Psoas muscle (tissue), 7 donors: ENCODE measurements at regions not wholly inside any gene's neighbourhood (a gene's known extent, or its start where the extent isn't known, plus 50 kb on each side); places are given as distances from the start of the nearest gene placed in this dataset.

ENCODE experiments used
- ATAC-seq, 4 donors: fragments of 200-7000 bp; cut with Tn5 transposase; one replicate each; pipeline ENCODE4 v1.9.1; 2020; ENCODE audit warnings: moderate library complexity in 3 of 4, mild to moderate bottlenecking in 2 of 4
- DNase-seq, 2 donors: peaks; one replicate each; pipeline ENCODE4 v3.0.0-alpha.2; 2020
- H3K27ac ChIP-seq: fragments of 200-600 bp; one replicate; pipeline ENCODE4 v1.8.0; 2022
- H3K27me3 ChIP-seq, 3 donors: fragments of 200-600 bp in 1 of 3; one replicate each; pipeline versions ENCODE4 v1.6.1 to v1.8.0; 2013 to 2022; ENCODE audit warnings: low read length in 2 of 3, mild to moderate bottlenecking in 2 of 3, moderate library complexity in 1 of 3; ENCODE audit not compliant: insufficient read depth in 3 of 3
- H3K36me3 ChIP-seq, 2 donors: fragments of 200-600 bp in 1 of 2; one replicate each; pipeline versions ENCODE4 v1.6.1 to v1.8.0; 2013 to 2022; ENCODE audit warnings: low read depth in 1 of 2, mild to moderate bottlenecking in 1 of 2, moderate library complexity in 1 of 2; ENCODE audit not compliant: insufficient read depth in 1 of 2
- H3K4me1 ChIP-seq: fragments of 200-600 bp; one replicate; pipeline ENCODE4 v1.8.0; 2022
- H3K4me3 ChIP-seq: fragments of 200-600 bp; one replicate; pipeline ENCODE4 v1.8.0; 2022; ENCODE audit warnings: mild to moderate bottlenecking
- H3K9me3 ChIP-seq: fragments of 200-600 bp; one replicate; pipeline ENCODE4 v1.8.0; 2022
- CTCF ChIP-seq: fragments of 200-600 bp; IDR thresholded peaks from one replicate; pipeline ENCODE4 v1.8.0; 2022; ENCODE audit warnings: antibody characterized with exemption
- WGBS, 3 donors: extraction: QIAGEN DNeasy Blood & Tissue Kit; methylation state at CpG; one replicate each; pipeline versions ENCODE4 v1.1.6 to v1.1.7; 2013; 5-methylcytosine and 5-hydroxymethylcytosine counted together
- intact Hi-C, 2 donors: fragments of 100-400 bp; cut with DNase I; formaldehyde crosslinking; loops; one replicate each; pipeline versions ENCODE4 v1.11.0 to v1.14.2; 2022
- donor health status: healthy with polysubstance abuse.
- donor health status: DM: no; HTN: no; CAD: no; lungs with moderate emphysema.
- donor health status: Bipolar disorder and iron deficiency.
- donor health status: healthy.
- donor health status: DM: yes; HTN: yes; CAD: no.
- donor health status: DM: no; HTN: no; CAD: no.
- donor health status: DM: yes; HTN: yes; CAD: no.

GRCh38 chr5:164341056-164341619 lies 835.7 kb downstream of the MAT2B start:
- Histone ChIP-seq H3K27ac (no peak overlapping the region), H3K36me3 (no peaks in the 10 kb centered on the region), H3K9me3 (no peaks in the 10 kb centered on the region), H3K27me3 (no peaks in the 10 kb centered on the region), H3K4me1 (no peaks in the 10 kb centered on the region), H3K4me3 (no peak overlapping the region)
- ATAC-seq (no peak), DNase-seq (no peak)
- WGBS, 3 donors = 61 to 71% (median 64%) methylated on average over 2 of the region's 2 CpGs
- intact Hi-C loops = no loop called here
- no peak for TF ChIP-seq CTCF

- no peak overlapping the region for H3K27ac ChIP-seq
- H3K27me3 ChIP-seq = no peaks in the 10 kb centered on the region
- TF ChIP-seq CTCF = no peak
- H3K9me3 ChIP-seq = no peaks in the 10 kb centered on the region
- H3K36me3 ChIP-seq = no peaks in the 10 kb centered on the region
- intact Hi-C loops = no loop called here
- ATAC-seq (no peak), DNase-seq (no peak)
- H3K4me1 ChIP-seq = no peaks in the 10 kb centered on the region
- H3K4me3 ChIP-seq = no peak overlapping the region
- WGBS, 3 donors = 32 to 40% (median 36%) methylated on average over 4 of the region's 4 CpGs
Measured at GRCh38 chr5:164345173-164345849, 839.9 kb downstream of the MAT2B start.

GRCh38 chr5:164345853-164346252 lies 840.4 kb downstream of the MAT2B start:
- no peak for TF ChIP-seq CTCF
- H3K27me3 ChIP-seq = no peaks in the 10 kb centered on the region
- intact Hi-C loops = no loop called here
- DNase-seq (no peak), ATAC-seq (no peak)
- H3K36me3 ChIP-seq = no peaks in the 10 kb centered on the region
- no peak overlapping the region for H3K4me3 ChIP-seq
- no peaks in the 10 kb centered on the region for H3K4me1 ChIP-seq
- H3K9me3 ChIP-seq = no peaks in the 10 kb centered on the region
- H3K27ac ChIP-seq = no peak overlapping the region
- 91 to 98% (median 91%) methylated on average over 3 of the region's 3 CpGs for WGBS, 3 donors

GRCh38 chr5:164346785-164347630 lies 841.6 kb downstream of the MAT2B start:
- Histone ChIP-seq H3K36me3 (no peaks in the 10 kb centered on the region), H3K27ac (no peak overlapping the region), H3K4me1 (no peaks in the 10 kb centered on the region), H3K9me3 (no peaks in the 10 kb centered on the region), H3K27me3 (no peaks in the 10 kb centered on the region), H3K4me3 (no peak overlapping the region)
- 60 to 64% (median 63%) methylated on average over 6 of the region's 6 CpGs for WGBS, 3 donors
- no peak for TF ChIP-seq CTCF
- intact Hi-C loops = no loop called here
- DNase-seq (no peak), ATAC-seq (no peak)
